WTC11 (cell line): ENCODE measurements at regions not wholly inside any gene's neighbourhood (a gene's known extent, or its start where the extent isn't known, plus 50 kb on each side); places are given as distances from the start of the nearest gene placed in this dataset.

Source experiments
- ATAC-seq: fragments of 200-7000 bp; cut with Tn5 transposase; 2 replicates; pipeline ENCODE4 v1.10.0; 2021; ENCODE audit warnings: mild to moderate bottlenecking, moderate library complexity
- CTCF ChIA-PET: fragments of 300-600 bp; sonication (Branson Sonifier 250); formaldehyde crosslinking; loops from one replicate; lab custom pipeline; 2021; ENCODE audit warnings: antibody characterized with exemption; lab: Charles Lee
- POLR2A ChIA-PET: fragments of 350-600 bp; sonication (Branson Sonifier 250); formaldehyde crosslinking; loops from one replicate; lab custom pipeline; 2021; ENCODE audit warnings: antibody characterized with exemption; lab: Charles Lee
- DNase-seq: peaks from one replicate; pipeline ENCODE4 v3.0.0; 2021; ENCODE audit warnings: low spot score
- H3K27ac Mint-ChIP-seq: 2 replicates; pipeline ENCODE4 v1.8.0; 2021; ENCODE audit warnings: mixed read lengths
- H3K27me3 Mint-ChIP-seq: 2 replicates; pipeline ENCODE4 v1.8.0; 2021; ENCODE audit warnings: low read depth, mild to moderate bottlenecking, moderate library complexity, mixed read lengths
- H3K36me3 Mint-ChIP-seq: 2 replicates; pipeline ENCODE4 v1.8.0; 2021; ENCODE audit warnings: mixed read lengths
- H3K4me1 Mint-ChIP-seq: 2 replicates; pipeline ENCODE4 v1.8.0; 2022; ENCODE audit warnings: mixed read lengths
- H3K4me3 Mint-ChIP-seq: 2 replicates; pipeline ENCODE4 v1.8.0; 2021; ENCODE audit warnings: mild to moderate bottlenecking, moderate library complexity, mixed read lengths
- H3K9me3 Mint-ChIP-seq: 2 replicates; pipeline ENCODE4 v1.8.0; 2021; ENCODE audit warnings: mixed read lengths
- ATF3 ChIP-seq: sonication (generic); formaldehyde crosslinking; conservative IDR thresholded peaks from 2 replicates; pipeline ENCODE4 v1.8.1; 2022; ENCODE audit warnings: mild to moderate bottlenecking, missing genetic modification reagents
- CREM ChIP-seq: sonication (generic); formaldehyde crosslinking; IDR thresholded peaks from 2 replicates; pipeline ENCODE4 v1.8.1; 2022; ENCODE audit warnings: mild to moderate bottlenecking, missing genetic modification reagents, moderate library complexity
- ESRRA ChIP-seq: sonication (generic); formaldehyde crosslinking; IDR thresholded peaks from 2 replicates; pipeline ENCODE4 v1.8.1; 2022; ENCODE audit warnings: mild to moderate bottlenecking, missing genetic modification reagents, borderline replicate concordance
- JAZF1 ChIP-seq: fragments of 250-450 bp; sonication (Bioruptor Pico); IDR thresholded peaks from 2 replicates; pipeline ENCODE4 v1.9.0; 2021; ENCODE audit warnings: moderate library complexity, mild to moderate bottlenecking, inconsistent platforms
- KAT7 ChIP-seq: sonication (generic); formaldehyde crosslinking; IDR thresholded peaks from 2 replicates; pipeline ENCODE4 v1.8.1; 2023; ENCODE audit warnings: missing genetic modification reagents, mild to moderate bottlenecking, borderline replicate concordance
- NR1H2 ChIP-seq: sonication (generic); formaldehyde crosslinking; IDR thresholded peaks from 2 replicates; pipeline ENCODE4 v1.9.0; 2021; ENCODE audit warnings: mild to moderate bottlenecking, moderate library complexity, missing genetic modification reagents
- OVOL2 ChIP-seq: fragments of 250-450 bp; sonication (Bioruptor Pico); IDR thresholded peaks from 2 replicates; pipeline ENCODE4 v1.9.0; 2021; ENCODE audit warnings: mild to moderate bottlenecking, borderline replicate concordance
- SMAD4 ChIP-seq: sonication (generic); formaldehyde crosslinking; IDR thresholded peaks from 2 replicates; pipeline ENCODE4 v1.8.0; 2022; ENCODE audit warnings: mild to moderate bottlenecking, missing genetic modification reagents
- ZBTB21 ChIP-seq: sonication (generic); formaldehyde crosslinking; IDR thresholded peaks from 2 replicates; pipeline ENCODE4 v1.8.1; 2023; ENCODE audit warnings: mild to moderate bottlenecking, missing genetic modification reagents, borderline replicate concordance
- ZNF138 ChIP-seq: sonication (generic); formaldehyde crosslinking; conservative IDR thresholded peaks from 2 replicates; pipeline ENCODE4 v1.8.1; 2022; ENCODE audit warnings: mild to moderate bottlenecking, moderate library complexity, missing genetic modification reagents
- ZNF263 ChIP-seq: sonication (generic); formaldehyde crosslinking; IDR thresholded peaks from 2 replicates; pipeline ENCODE4 v1.8.1; 2022; ENCODE audit warnings: low read depth, mild to moderate bottlenecking, moderate library complexity, missing genetic modification reagents
- ZNF281 ChIP-seq: sonication (generic); formaldehyde crosslinking; IDR thresholded peaks from 2 replicates; pipeline ENCODE4 v1.8.0; 2023; ENCODE audit warnings: mild to moderate bottlenecking, missing genetic modification reagents
- ZNF416 ChIP-seq: fragments of 250-450 bp; sonication (Bioruptor Pico); IDR thresholded peaks from 2 replicates; pipeline ENCODE4 v1.9.0; 2021; ENCODE audit warnings: mild to moderate bottlenecking, inconsistent platforms
- ZSCAN18 ChIP-seq: fragments of 250-450 bp; sonication (Bioruptor Pico); IDR thresholded peaks from 2 replicates; pipeline ENCODE4 v2.1.2; 2022; ENCODE audit warnings: mild to moderate bottlenecking, moderate library complexity
- TF ChIP-seq, protein P1 (sequence below): sonication (generic); formaldehyde crosslinking; IDR thresholded peaks from 2 replicates; pipeline ENCODE4 v1.8.0; 2022; ENCODE audit warnings: missing genetic modification reagents
- TF ChIP-seq, protein P2 (sequence below): sonication (generic); formaldehyde crosslinking; IDR thresholded peaks from 2 replicates; pipeline ENCODE4 v1.8.0; 2022; ENCODE audit warnings: mild to moderate bottlenecking, missing genetic modification reagents
- TF ChIP-seq, protein P3 (sequence below): sonication (generic); formaldehyde crosslinking; IDR thresholded peaks from 2 replicates; pipeline ENCODE4 v1.8.0; 2022; ENCODE audit warnings: mild to moderate bottlenecking, missing genetic modification reagents

DNA sequence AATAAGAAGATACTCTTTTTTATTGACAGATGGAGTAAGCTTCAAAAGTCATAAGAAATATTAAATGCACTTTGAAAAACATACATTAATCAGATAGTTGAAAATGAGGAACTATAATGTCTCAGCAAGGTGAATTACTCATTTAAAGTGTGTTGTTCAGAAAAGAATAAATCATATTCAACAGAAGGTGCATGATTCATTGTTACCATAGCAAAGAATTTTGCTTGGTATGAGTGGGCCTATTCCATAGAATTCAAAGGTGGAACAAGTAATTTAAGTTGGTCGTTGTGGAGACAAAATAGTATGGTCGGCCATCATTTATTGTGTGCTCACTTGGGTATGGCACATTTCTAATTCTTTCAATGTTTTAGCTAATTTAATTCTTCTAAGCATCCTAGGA, 1920.2 kb upstream of the CDH9 start:
- Mint-ChIP-seq H3K36me3 (peaks cover 3% of the 10 kb centered on the region; the same call in 1 of the 2 replicates), H3K27me3 (no peaks in the 10 kb centered on the region), H3K27ac (no peak overlapping the region), H3K4me1 (0 out of 2 replicates have a peak, but pooled peaks cover 2% of the 10 kb centered on the region), H3K4me3 (no peak overlapping the region)
- ATAC-seq = no peak
- no peak for DNase-seq
- CTCF ChIA-PET = no interaction called here
- TF ChIP-seq NR1H2 (CRISPR knock-in tag) = no peak
- no peak for TF ChIP-seq ZNF281
- TF ChIP-seq ZNF138 (CRISPR knock-in tag) = no peak
- TF ChIP-seq CREM (CRISPR knock-in tag) = no peak
- no peak for TF ChIP-seq ATF3 (CRISPR knock-in tag)
- no peak for TF ChIP-seq OVOL2 (CRISPR knock-in tag)
- TF ChIP-seq, protein P1, sequence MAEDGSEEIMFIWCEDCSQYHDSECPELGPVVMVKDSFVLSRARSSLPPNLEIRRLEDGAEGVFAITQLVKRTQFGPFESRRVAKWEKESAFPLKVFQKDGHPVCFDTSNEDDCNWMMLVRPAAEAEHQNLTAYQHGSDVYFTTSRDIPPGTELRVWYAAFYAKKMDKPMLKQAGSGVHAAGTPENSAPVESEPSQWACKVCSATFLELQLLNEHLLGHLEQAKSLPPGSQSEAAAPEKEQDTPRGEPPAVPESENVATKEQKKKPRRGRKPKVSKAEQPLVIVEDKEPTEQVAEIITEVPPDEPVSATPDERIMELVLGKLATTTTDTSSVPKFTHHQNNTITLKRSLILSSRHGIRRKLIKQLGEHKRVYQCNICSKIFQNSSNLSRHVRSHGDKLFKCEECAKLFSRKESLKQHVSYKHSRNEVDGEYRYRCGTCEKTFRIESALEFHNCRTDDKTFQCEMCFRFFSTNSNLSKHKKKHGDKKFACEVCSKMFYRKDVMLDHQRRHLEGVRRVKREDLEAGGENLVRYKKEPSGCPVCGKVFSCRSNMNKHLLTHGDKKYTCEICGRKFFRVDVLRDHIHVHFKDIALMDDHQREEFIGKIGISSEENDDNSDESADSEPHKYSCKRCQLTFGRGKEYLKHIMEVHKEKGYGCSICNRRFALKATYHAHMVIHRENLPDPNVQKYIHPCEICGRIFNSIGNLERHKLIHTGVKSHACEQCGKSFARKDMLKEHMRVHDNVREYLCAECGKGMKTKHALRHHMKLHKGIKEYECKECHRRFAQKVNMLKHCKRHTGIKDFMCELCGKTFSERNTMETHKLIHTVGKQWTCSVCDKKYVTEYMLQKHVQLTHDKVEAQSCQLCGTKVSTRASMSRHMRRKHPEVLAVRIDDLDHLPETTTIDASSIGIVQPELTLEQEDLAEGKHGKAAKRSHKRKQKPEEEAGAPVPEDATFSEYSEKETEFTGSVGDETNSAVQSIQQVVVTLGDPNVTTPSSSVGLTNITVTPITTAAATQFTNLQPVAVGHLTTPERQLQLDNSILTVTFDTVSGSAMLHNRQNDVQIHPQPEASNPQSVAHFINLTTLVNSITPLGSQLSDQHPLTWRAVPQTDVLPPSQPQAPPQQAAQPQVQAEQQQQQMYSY = no peak
- TF ChIP-seq, protein P2, sequence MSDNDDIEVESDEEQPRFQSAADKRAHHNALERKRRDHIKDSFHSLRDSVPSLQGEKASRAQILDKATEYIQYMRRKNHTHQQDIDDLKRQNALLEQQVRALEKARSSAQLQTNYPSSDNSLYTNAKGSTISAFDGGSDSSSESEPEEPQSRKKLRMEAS (CRISPR knock-in tag) = no peak
- no peak for TF ChIP-seq ESRRA (CRISPR knock-in tag)
- TF ChIP-seq, protein P3, sequence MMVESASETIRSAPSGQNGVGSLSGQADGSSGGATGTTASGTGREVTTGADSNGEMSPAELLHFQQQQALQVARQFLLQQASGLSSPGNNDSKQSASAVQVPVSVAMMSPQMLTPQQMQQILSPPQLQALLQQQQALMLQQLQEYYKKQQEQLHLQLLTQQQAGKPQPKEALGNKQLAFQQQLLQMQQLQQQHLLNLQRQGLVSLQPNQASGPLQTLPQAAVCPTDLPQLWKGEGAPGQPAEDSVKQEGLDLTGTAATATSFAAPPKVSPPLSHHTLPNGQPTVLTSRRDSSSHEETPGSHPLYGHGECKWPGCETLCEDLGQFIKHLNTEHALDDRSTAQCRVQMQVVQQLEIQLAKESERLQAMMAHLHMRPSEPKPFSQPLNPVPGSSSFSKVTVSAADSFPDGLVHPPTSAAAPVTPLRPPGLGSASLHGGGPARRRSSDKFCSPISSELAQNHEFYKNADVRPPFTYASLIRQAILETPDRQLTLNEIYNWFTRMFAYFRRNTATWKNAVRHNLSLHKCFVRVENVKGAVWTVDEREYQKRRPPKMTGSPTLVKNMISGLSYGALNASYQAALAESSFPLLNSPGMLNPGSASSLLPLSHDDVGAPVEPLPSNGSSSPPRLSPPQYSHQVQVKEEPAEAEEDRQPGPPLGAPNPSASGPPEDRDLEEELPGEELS (CRISPR knock-in tag) = no peak
- TF ChIP-seq, all 79 proteins: peak for 0
- H3K9me3 Mint-ChIP-seq = peaks cover 13% of the 10 kb centered on the region
- POLR2A ChIA-PET = no interaction called here

- TF ChIP-seq SMAD4 (CRISPR knock-in tag) = no peak
- no peak for TF ChIP-seq ZSCAN18 (CRISPR knock-in tag)
- TF ChIP-seq, protein P1 = no peak
- TF ChIP-seq JAZF1 (CRISPR knock-in tag) = no peak
- TF ChIP-seq ZBTB21 (CRISPR knock-in tag) = no peak
- no peak for TF ChIP-seq KAT7 (CRISPR knock-in tag)
- TF ChIP-seq ZNF416 (CRISPR knock-in tag) = no peak
- TF ChIP-seq ZNF263 (CRISPR knock-in tag) = no peak
- CTCF ChIA-PET = no interaction called here
- POLR2A ChIA-PET = no interaction called here
- DNase-seq = no peak
- Mint-ChIP-seq H3K36me3 (peaks cover 11% of the 10 kb centered on the region), H3K27ac (no peak overlapping the region), H3K4me3 (no peak overlapping the region), H3K27me3 (no peaks in the 10 kb centered on the region), H3K4me1 (0 out of 2 replicates have a peak, but pooled peaks cover 2% of the 10 kb centered on the region), H3K9me3 (peaks cover 22% of the 10 kb centered on the region)
- ATAC-seq = no peak
These were observed 1919.1 kb upstream of the CDH9 start for GRCh38 chr5:28957450-28957849.
